H9 (cell line): ENCODE measurements at regions not wholly inside any gene's neighbourhood (a gene's known extent, or its start where the extent isn't known, plus 50 kb on each side); places are given as distances from the start of the nearest gene placed in this dataset.

Experiments used
- DNase-seq: peaks from one replicate; pipeline ENCODE4 v3.0.0-alpha.2; 2017
- H2AFZ ChIP-seq: one replicate; pipeline ENCODE4 v1.6.1; 2013; ENCODE audit warnings: mild to moderate bottlenecking, low read length, control low read depth, moderate library complexity
- H2AK5ac ChIP-seq: 2 replicates; pipeline ENCODE4 v1.6.1; 2013; ENCODE audit warnings: low read length, control low read depth, mixed read lengths; ENCODE audit not compliant: insufficient read length
- H2BK120ac ChIP-seq: one replicate; pipeline ENCODE4 v1.6.1; 2013; ENCODE audit warnings: low read depth, mild to moderate bottlenecking, low read length, control low read depth, inconsistent platforms; ENCODE audit not compliant: poor library complexity, severe bottlenecking
- H2BK12ac ChIP-seq: 2 replicates; pipeline ENCODE4 v1.6.1; 2013; ENCODE audit warnings: low read length, control low read depth, mixed read lengths, low read depth; ENCODE audit not compliant: insufficient read length
- H2BK15ac ChIP-seq: 2 replicates; pipeline ENCODE4 v1.6.1; 2013; ENCODE audit warnings: low read depth, low read length, control low read depth
- H2BK20ac ChIP-seq: one replicate; pipeline ENCODE4 v1.6.1; 2013; ENCODE audit warnings: low read depth, mild to moderate bottlenecking, low read length, control low read depth, inconsistent platforms; ENCODE audit not compliant: poor library complexity, severe bottlenecking
- H2BK5ac ChIP-seq: 2 replicates; pipeline ENCODE4 v1.6.1; 2013; ENCODE audit warnings: low read length, control low read depth, mixed read lengths; ENCODE audit not compliant: insufficient read length
- H3K14ac ChIP-seq: 2 replicates; pipeline ENCODE4 v1.6.1; 2013; ENCODE audit warnings: low read length, control low read depth; ENCODE audit not compliant: insufficient read depth
- H3K18ac ChIP-seq: 2 replicates; pipeline ENCODE4 v1.6.1; 2013; ENCODE audit warnings: low read depth, mild to moderate bottlenecking, mixed read lengths, low read length, control low read depth; ENCODE audit not compliant: insufficient read length
- H3K23ac ChIP-seq: 2 replicates; pipeline ENCODE4 v1.6.1; 2013; ENCODE audit warnings: low read length, control low read depth, mixed read lengths, low read depth; ENCODE audit not compliant: insufficient read length
- H3K23me2 ChIP-seq: 2 replicates; pipeline ENCODE4 v1.6.1; 2013; ENCODE audit warnings: low read depth, mild to moderate bottlenecking, mixed read lengths, low read length, control low read depth; ENCODE audit not compliant: insufficient read length, poor library complexity, severe bottlenecking
- H3K27ac ChIP-seq: 2 replicates; pipeline ENCODE4 v1.5.1; 2013; ENCODE audit warnings: low read length, control low read depth, mixed read lengths, low read depth; ENCODE audit not compliant: insufficient read length
- H3K27me3 ChIP-seq: 2 replicates; pipeline ENCODE4 v1.6.1; 2013; ENCODE audit warnings: low read length, control low read depth, inconsistent platforms; ENCODE audit not compliant: insufficient read depth
- H3K4ac ChIP-seq: 2 replicates; pipeline ENCODE4 v1.6.1; 2013; ENCODE audit warnings: low read depth, mild to moderate bottlenecking, control low read depth, inconsistent platforms, low read length, moderate library complexity
- H3K4me1 ChIP-seq: 2 replicates; pipeline ENCODE4 v1.6.1; 2013; ENCODE audit warnings: low read length, control low read depth, inconsistent platforms; ENCODE audit not compliant: insufficient read depth
- H3K4me2 ChIP-seq: 2 replicates; pipeline ENCODE4 v1.6.1; 2013; ENCODE audit warnings: low read length, control low read depth, mixed read lengths; ENCODE audit not compliant: insufficient read length, insufficient read depth
- H3K56ac ChIP-seq: 2 replicates; pipeline ENCODE4 v1.6.1; 2013; ENCODE audit warnings: low read depth, mild to moderate bottlenecking, mixed read lengths, low read length, control low read depth; ENCODE audit not compliant: insufficient read length
- H3K79me1 ChIP-seq: 2 replicates; pipeline ENCODE4 v1.6.1; 2013; ENCODE audit warnings: low read depth, mild to moderate bottlenecking, moderate library complexity, low read length, control low read depth, inconsistent platforms; ENCODE audit not compliant: insufficient read depth, poor library complexity, severe bottlenecking
- H3K79me2 ChIP-seq: 2 replicates; pipeline ENCODE4 v1.6.1; 2013; ENCODE audit warnings: low read length, control low read depth, inconsistent platforms; ENCODE audit not compliant: insufficient read depth
- H3K9ac ChIP-seq: 2 replicates; pipeline ENCODE4 v1.6.1; 2013; ENCODE audit warnings: low read length, control low read depth, mixed read lengths; ENCODE audit not compliant: insufficient read length; ENCODE audit errors: extremely low read depth
- H3K9me3 ChIP-seq: one replicate; pipeline ENCODE4 v1.6.1; 2013; ENCODE audit warnings: low read depth, low read length, inconsistent platforms; ENCODE audit not compliant: control insufficient read depth
- H3T11ph ChIP-seq: one replicate; pipeline ENCODE4 v1.6.1; 2013; ENCODE audit warnings: mild to moderate bottlenecking, low read length, control low read depth, inconsistent platforms
- H4K20me1 ChIP-seq: one replicate; pipeline ENCODE4 v1.6.1; 2013; ENCODE audit not compliant: control insufficient read depth, insufficient read length, insufficient read depth
- H4K5ac ChIP-seq: 2 replicates; pipeline ENCODE4 v1.6.1; 2013; ENCODE audit warnings: low read depth, mild to moderate bottlenecking, mixed read lengths, low read length, control low read depth; ENCODE audit not compliant: insufficient read length
- H4K8ac ChIP-seq: replicated peaks from 2 replicates; pipeline ENCODE4 v1.6.1; 2013; ENCODE audit warnings: low read length, control low read depth, mixed read lengths, low read depth; ENCODE audit not compliant: insufficient read length
- H4K91ac ChIP-seq: 2 replicates; pipeline ENCODE4 v1.6.1; 2013; ENCODE audit warnings: low read depth, mild to moderate bottlenecking, moderate library complexity, mixed read lengths, low read length, control low read depth; ENCODE audit not compliant: insufficient read length
- H3K27ac Mint-ChIP-seq, 3 experiments: 2 replicates in 2 of 3; 3 replicates in 1 of 3; pipeline ENCODE4 v1.8.0; 2020 to 2021; ENCODE audit warnings: mixed read lengths in 3 of 3, mild to moderate bottlenecking in 1 of 3, moderate library complexity in 1 of 3
- H3K27me3 Mint-ChIP-seq: 2 replicates; pipeline ENCODE4 v1.8.0; 2021; ENCODE audit warnings: low read depth, mild to moderate bottlenecking, moderate library complexity, mixed read lengths
- H3K36me3 Mint-ChIP-seq, 3 experiments: 2 replicates in 2 of 3; 3 replicates in 1 of 3; pipeline ENCODE4 v1.8.0; 2020 to 2021; ENCODE audit warnings: low read depth in 3 of 3, mixed read lengths in 3 of 3; ENCODE audit not compliant: insufficient read depth in 1 of 3
- H3K4me1 Mint-ChIP-seq, 2 experiments: 2 replicates each; pipeline ENCODE4 v1.8.0; 2020; ENCODE audit warnings: mixed read lengths in 2 of 2
- H3K4me3 Mint-ChIP-seq, 2 experiments: 2 replicates in 1 of 2; 3 replicates in 1 of 2; pipeline ENCODE4 v1.8.0; 2020 to 2021; ENCODE audit warnings: mild to moderate bottlenecking in 2 of 2, mixed read lengths in 2 of 2, moderate library complexity in 1 of 2
- H3K9me3 Mint-ChIP-seq, 2 experiments: 2 replicates in 1 of 2; 3 replicates in 1 of 2; pipeline ENCODE4 v1.8.0; 2020; ENCODE audit warnings: mild to moderate bottlenecking in 2 of 2, mixed read lengths in 2 of 2, moderate library complexity in 1 of 2
- CTCF ChIP-seq: fragments of 200-600 bp; sonication (generic); conservative IDR thresholded peaks from 3 replicates; pipeline ENCODE4 v1.8.0; 2021; ENCODE audit warnings: antibody characterized with exemption, mild to moderate bottlenecking
- WGBS: extraction: QIAGEN DNeasy Blood & Tissue Kit; methylation state at CpG from one replicate; pipeline ENCODE4 v1.1.7; 2013; ENCODE audit warnings: missing lambda C conversion rate, low lambda C conversion rate, mixed read lengths; ENCODE audit not compliant: insufficient read length; ENCODE audit errors: extremely low coverage; 5-methylcytosine and 5-hydroxymethylcytosine counted together

- Histone ChIP-seq H4K91ac (no peak overlapping the region), H3K4me2 (no peak overlapping the region), H4K5ac (no peak overlapping the region), H3K4ac (no peak overlapping the region), H3K14ac (no peak overlapping the region), H3K79me1 (no peaks in the 10 kb centered on the region), H2BK5ac (no peak overlapping the region), H3K27ac (no peak overlapping the region), H3K79me2 (no peaks in the 10 kb centered on the region), H2BK120ac (no peak overlapping the region), H3T11ph (no peak overlapping the region), H2BK12ac (no peak overlapping the region), H3K18ac (no peak overlapping the region), H4K8ac (no peak overlapping the region), H2AFZ (no peak overlapping the region), H3K23ac (no peak overlapping the region), H3K9ac (no peak overlapping the region), H2BK20ac (no peak overlapping the region), H2AK5ac (no peak overlapping the region), H3K9me3 (no peaks in the 10 kb centered on the region), H3K4me1 (no peaks in the 10 kb centered on the region), H3K23me2 (no peaks in the 10 kb centered on the region), H3K56ac (no peak overlapping the region), H4K20me1 (no peaks in the 10 kb centered on the region), H2BK15ac (no peak overlapping the region), H3K27me3 (no peaks in the 10 kb centered on the region)
- DNase-seq, result no peak
- Mint-ChIP-seq H3K4me1 (peaks cover 8 to 10% of the 10 kb centered on the region in 2 experiments), H3K27me3 (no peaks in the 10 kb centered on the region), H3K27ac (peak overlapping the region in 1 of 3 experiments; percentile 62; a peak in 1 of 7 replicates), H3K4me3 (no peak overlapping the region), H3K9me3 (peaks cover 11 to 17% of the 10 kb centered on the region in 2 experiments; a peak in 4 of 5 replicates), H3K36me3 (peaks cover 0 to 13% (median 0%) of the 10 kb centered on the region in 3 experiments; a peak in 3 of 7 replicates)
- WGBS, result no CpG with 5 or more reads among the region's 4 CpGs
- no peak for TF ChIP-seq CTCF
These were observed 217.0 kb downstream of the ADGRG6 start for GRCh38 chr6:142518761-142519160.
